ENCODE measurements at regions not wholly inside any gene's neighbourhood (a gene's known extent, or its start where the extent isn't known, plus 50 kb on each side); places are given as distances from the start of the nearest gene placed in this dataset.
"Not testable (repeated sequence)": the region's sequence is repeated elsewhere in the genome, so short reads cannot be mapped to it uniquely, and the experiment has no call there.

DNA sequence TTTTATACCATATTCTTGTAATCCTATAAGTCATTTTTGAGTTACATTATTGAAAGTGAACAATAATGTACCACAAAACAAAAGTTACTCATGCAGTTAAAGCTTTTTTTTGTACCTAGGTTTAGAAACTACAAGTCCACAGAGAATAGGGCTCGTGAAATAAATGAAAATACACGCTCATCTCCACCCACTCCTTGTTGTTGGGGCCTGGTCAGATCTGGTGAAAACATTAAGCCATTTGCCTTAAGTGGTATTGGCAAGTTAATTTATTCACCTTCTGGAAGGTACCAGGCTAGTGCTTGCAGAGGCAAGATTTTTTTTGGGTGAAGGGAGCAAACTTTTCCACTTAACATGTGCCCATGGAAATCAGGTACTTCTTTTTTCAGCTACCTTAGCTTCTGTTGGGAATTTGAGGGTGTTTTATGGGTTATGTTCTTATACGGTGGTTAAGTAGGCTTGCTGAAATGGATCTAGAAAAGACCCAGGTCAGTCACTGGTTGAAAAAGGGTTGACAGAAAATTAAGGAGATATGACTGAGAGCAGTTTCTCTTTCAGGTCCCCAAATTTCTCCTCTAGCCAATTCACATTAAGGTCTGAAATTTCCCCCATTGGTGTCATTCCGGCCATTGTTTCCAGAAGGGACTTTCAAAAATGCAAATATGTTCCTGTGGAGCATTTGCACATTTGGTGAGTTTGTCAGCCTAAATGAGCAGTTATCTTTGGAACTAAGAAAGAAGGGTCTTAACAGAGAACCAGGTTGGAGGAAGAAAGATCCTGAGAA lies 143.3 kb downstream of the KCNRG start:
- no peak for DNase-seq

DNA sequence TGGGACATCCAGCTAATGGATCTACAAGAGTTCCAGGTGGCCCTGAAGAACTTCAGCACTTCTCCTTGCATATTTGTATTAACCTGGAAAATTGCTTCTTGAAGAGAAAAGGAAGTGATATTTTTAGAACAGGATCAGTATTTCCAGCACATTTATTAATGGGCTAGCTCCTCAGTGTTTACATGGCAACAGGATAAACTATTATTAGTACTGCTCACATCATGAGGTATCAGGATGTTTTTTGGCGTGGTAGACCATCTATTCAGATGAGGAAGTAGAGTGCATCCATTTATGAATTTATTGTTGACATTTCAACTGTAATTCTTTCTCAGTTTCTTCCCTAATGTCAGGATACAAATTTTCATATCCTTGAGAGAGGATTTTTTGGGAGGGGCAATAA lies 144.4 kb downstream of the KCNRG start:
- no peak for DNase-seq

DNA sequence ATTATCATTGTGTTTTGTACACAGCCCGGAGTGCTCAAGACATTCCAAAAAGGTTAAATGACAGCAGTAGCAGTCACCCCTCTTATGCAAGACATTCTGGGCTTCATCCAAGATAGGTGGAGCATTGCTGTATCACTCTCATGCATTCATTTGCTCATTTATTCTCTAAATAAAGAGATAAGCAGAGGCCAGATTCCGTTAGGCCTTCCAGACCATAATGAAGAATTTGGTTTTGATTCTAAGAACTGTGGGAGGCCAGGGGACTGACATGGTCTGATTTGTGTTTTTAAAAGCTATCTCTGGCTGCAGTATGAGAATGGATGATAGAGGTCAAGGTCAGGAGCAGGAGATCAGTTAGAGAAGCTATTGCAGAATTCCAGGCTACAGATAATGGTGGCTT lies 145.8 kb downstream of the KCNRG start:
- DNase-seq, result no peak

DNA sequence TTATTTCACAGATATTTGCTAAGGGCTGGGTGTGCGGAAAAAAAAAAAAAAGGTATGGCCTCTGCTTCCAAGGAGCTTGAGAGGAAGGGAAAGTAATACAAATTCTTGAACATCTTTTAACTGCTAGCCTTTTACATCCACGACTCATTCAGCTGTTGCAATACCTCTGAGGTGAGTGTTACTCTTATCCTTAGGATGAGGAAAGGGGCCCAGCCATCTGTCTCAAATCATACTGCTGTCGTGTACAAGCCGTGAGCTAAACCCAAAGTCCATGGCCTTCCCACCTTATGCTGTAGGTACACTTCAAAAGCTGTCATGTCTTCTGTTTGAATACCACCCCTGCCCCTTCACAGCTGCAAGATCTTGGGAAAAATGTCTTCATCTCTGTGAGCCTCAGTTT lies 146.8 kb downstream of the KCNRG start:
- no peak for DNase-seq

DNA sequence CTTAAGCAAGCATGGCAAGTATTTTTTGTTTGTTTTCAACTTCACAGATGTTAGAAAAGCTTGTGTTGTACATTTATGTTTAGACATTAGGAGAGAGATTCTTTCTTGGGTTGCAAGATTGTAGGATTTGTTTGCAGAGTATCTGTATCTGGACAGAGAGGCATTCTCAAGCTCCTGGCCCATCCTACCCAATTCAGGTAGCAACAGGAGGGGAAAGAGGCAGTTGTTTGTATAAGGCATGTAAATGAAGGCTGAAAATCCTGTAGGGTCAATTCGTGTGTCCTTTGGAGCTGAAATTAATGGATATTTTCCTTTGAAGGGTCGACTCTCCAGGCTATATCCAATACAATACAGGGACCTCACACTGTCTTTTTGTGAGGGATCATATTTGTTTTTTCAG lies 147.3 kb downstream of the KCNRG start:
- DNase-seq, result no peak

DNA sequence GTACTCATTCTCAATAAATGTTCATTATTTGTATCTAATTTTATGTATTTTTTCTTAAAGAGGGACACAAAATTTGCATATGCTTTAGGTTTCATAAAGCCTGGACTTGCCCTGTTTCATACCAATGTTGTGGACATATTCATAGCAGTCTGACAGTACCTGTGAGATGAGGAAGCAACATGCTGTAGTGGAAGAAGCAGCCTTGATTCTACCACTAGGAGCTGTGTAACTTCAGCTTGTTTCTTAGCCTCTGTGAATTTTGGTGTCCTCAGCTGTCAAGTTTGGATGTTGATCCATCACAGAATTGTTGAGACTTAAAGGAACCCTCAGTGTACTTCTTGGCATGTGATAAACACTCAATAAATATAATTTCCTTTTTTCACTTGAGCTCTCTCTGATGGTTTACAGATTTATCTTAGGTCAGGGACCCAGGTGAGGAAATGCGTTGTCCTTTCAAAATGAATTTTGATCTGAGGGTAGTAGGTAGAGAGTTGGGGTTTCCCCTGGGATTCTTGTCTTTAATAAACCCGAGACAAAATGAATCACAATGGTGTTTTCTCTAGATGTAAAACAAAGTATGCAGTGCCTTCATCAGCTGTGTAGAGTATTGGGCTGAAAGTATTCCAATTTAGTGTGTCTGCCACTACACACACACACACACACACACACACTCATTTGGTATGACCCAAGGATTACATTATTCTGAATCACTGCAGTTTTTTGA lies 152.1 kb downstream of the KCNRG start:
- peak in 1 of 5 donors; percentile 6 for DNase-seq

DNA sequence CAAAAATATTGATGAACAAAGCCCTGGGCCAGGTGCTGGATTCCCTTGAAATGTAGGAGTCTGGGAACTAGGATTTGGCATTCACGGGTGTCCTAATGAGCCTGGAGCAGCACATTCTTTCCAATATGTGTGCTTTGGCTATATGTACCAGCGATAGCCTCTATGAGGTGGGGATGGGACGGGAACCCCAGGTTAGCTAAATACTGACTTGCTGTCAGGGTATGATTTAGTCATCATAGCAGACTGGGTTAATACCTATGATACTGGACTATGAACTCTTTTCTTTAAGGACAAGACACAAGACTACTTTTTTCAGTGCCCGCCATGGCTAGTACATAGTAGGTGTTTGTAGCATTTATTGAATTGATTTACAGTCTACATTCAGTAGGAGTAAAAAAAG lies 152.7 kb downstream of the KCNRG start:
- no peak for DNase-seq

DNA sequence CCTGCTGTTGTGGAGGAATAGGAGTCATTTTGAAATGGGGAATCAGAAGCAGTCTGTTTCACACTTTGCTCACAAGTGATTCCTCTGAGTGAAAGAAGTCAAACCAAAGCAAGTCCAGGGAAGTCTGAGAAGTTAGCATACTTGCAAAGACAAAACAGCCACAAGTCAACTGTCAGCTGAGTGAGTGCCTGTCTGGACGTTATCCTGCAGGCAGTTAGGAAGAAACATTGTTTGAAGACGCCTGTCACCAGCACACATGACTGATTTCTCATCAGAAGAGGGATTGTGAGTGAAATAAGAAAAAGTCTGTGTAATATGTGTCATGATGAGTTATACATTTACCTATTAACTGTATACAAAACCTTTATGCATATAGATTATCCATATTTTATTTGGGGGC lies 153.5 kb downstream of the KCNRG start:
- DNase-seq, result no peak

DNA sequence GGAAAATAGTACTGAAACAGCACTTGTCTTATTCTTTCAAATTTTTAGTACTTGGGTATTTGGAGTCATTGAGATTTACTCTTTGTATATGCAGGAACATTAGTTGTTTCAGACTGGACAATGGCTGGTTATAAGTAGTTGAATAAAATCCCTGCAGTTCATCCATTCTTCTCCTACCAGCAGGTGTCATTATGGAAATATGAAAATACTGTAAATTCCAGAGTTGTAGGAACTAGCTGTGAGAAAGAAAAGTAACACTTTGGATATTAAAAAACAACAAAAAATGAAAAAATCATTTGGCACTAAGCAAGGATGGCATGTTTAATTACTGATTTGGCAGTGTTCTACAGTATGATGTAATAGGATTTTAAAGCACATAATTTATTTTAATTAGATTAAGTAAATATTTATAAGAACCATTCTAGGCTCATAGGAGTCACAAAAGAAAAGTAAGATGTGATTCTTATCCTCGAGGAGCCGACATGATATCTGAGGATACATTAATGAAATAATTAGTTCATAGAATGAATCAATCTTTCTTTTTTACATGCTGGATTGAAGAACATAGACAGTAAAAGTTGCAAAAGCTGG lies 155.3 kb downstream of the KCNRG start:
- no peak for DNase-seq

DNA sequence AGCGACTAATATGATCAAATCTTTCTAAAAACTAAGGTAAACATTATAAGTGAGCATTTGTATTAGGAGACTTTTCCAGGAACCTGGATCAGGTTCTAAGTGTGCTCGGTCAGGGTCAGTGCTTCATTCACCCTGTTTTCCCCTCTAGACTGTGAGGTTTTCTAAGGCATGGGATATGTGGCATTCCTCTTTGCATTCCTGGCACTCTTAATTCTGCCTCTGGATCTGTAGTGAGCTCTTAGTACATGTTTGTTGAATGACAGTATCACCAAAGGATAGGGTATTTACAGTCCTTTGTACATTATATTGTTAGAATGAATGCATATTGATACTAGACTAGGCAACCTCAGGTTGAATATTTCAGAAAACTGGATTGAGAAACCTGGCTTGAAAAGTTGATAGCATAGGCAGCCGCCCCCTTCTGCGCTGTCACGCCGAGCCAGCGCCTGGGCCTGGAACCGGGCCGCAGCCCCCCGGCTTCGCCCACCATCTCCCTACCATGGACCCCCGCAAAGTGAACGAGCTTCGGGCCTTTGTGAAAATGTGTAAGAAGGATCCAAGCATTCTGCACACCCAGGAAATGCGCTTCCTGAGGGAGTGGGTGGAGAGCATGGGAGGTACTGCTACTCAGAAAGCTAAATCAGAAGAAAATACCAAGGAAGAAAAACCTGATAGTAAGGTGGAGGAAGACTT lies 156.5 kb downstream of the KCNRG start:
- DNase-seq, result no peak

DNA sequence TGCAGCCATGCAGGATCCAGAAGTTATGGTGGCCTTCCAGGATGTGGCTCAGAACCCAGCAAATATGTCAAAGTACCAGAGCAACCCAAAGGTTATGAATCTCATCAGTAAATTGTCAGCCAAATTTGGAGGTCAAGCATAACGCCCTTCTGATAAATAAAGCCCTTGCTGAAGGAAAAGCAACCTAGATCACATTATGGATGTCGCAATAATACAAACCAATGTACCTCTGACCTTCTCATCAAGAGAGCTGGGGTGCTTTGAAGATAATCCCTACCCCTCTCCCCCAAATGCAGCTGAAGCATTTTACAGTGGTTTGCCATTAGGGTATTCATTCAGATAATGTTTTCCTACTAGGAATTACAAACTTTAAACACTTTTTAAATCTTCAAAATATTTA lies 157.8 kb downstream of the KCNRG start:
- DNase-seq, result not testable (repeated sequence)

DNA sequence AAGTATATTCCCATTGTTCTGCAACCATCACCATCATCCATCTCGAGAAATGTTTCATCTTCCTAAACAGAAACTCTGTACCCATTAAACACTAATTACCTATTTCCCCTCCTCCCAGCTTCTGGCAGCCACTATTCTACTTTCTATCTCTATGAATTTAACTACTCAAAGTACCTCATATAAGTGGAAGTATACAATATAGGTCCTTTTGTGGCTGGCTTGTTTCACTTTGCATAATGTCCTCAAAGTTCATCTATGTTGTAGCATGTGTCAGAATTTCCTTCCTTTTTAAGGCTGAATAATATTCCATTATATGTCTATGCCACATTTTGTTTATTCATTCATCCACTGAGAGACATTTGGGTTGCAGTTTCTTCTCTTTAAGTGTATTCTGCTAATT lies 159.4 kb downstream of the KCNRG start:
- DNase-seq, result no peak

DNA sequence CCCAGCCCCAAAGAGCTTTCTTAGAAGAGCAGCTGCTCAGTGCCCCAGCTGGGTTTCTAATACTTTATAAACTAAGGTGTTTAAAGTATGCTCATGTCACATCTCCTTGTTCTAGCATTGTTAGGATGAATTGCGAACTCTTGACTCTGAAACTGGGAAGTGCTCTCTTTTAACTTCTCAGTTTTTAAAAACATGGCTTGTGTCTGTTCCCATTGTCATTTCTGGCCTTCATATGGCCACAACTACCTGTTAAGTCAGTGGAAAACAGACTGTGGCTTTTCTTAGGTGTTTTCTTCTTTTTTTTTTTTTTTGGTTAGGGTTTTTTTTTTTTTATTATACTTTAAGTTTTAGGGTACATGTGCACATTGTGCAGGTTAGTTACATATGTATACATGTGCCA lies 164.7 kb downstream of the KCNRG start:
- no peak for DNase-seq

DNA sequence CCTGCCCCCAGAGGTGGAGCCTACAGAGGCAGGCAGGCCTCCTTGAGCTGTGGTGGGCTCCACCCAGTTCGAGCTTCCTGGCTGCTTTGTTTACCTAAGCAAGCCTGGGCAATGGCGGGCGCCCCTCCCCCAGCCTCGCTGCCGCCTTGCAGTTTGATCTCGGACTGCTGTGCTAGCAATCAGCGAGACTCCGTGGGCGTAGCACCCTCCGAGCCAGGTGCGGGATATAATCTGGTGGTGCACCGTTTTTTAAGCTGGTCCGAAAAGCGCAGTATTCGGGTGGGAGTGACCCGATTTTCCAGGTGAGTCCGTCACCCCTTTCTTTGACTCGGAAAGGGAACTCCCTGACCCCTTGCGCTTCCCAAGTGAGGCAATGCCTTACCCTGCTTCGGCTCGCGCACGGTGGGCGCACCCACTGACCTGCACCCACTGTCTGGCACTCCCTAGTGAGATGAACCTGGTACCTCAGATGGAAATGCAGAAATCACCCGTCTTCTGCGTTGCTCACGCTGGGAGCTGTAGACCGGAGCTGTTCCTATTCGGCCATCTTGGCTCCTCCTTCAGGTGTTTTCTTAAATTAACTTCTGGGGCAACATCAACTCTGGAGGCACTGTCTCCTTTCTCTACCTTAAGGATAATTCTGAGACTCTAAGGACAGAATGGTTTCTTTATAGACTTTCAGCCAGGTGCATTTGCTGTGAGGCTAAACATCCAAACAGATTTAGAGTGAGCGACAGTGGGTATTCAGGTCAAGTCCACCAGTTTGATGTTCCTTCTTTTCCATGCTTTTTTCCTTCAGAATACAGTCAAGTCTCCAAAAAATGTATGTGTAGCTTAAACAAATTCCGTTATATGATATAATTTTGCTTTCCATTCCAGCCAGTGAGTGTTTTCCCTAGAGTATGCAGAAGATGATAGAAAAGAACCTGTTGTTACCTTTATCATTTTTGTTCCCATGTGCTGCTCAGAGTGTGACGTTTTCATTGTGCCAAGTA lies 170.8 kb downstream of the KCNRG start:
- DNase-seq, result not testable (repeated sequence)

DNA sequence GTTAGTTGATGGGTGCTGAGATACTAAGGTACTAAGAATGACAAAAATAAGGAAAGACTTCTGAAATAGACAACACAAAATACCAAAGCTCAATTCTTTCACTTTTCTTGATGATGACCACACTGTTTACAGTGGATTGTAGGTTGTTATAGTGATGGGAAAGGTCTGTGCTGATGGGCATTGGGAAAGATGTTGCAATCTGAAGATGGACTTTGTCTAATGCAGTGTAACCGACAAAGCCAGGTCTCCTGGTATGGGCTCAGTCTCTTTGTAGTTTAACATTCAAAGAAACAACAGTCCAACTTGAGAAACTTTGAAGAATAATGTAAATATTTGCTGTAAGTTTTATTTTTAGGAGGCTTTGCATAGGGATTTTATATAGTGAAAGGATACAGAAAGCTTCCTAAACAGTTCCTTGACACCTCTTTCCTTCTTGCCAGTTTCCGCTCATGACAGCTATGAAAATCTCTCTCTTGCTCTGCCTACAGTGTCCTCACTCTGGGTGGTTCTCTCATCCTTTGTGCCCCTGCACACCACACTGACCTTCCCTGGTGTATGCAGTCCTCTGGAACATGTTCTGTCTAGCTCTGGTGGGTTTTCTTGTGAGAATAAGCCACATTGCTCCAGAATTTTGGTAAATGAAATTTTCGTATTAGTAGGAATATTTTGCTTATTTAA lies 172.2 kb downstream of the KCNRG start:
- DNase-seq, result no peak

DNA sequence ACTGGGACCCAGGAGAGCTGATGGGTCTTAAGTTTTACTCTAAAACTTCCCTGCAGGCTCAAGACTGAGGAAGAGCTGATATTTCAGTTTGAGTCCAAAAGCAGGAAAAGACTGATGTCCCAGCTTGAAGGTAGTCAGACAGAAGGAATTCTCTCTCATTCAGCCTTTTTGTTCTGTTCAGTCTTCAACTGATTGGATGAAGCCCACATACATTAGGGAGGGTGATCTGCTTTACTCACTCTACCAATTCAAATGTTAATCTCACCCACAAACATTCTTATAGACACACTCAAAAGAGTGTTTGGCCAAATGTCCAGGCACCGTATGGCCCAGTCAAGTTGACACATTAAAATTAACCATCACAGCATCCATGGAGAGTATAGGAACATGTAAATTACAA lies 173.5 kb downstream of the KCNRG start:
- no peak for DNase-seq

DNA sequence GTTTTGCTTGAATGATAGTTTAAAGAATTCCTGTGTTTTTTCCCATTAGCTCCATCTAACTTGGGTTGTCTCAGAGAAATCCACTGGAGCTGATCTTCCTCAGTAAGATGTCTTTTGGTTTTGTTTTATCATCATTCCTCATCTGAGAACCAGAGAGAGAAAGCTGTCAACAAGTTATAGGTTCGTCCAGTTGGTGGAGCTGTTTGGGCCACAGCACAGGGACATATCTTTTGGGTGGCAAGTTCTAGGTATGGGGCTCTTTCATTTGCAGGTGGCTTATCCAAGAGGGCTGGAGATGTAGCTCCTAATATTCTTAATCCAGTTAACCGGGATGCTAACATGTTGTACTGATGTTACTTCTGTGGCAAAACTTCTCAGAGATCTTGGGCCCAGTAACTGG lies 174.2 kb downstream of the KCNRG start:
- peak in 1 of 5 donors; percentile 6 for DNase-seq

DNA sequence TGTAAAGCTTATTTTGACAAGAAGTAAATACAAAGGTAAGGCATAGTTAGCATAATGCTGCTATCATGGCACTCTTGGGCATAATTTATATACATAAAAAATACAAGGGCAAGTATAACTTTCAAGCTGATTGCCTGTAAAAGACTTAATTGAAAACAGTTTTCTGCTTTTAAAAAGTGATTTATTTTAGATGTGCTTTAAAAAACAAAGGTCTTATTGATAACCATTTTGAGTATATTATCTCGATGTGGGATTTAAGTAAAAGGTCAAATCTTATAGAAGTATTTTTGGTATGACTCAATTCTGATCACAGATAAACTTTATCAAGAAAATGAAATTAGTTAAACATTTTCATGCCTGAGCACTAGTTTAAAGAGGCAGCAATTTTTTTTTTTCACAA lies 175.8 kb downstream of the KCNRG start:
- DNase-seq, result no peak

DNA sequence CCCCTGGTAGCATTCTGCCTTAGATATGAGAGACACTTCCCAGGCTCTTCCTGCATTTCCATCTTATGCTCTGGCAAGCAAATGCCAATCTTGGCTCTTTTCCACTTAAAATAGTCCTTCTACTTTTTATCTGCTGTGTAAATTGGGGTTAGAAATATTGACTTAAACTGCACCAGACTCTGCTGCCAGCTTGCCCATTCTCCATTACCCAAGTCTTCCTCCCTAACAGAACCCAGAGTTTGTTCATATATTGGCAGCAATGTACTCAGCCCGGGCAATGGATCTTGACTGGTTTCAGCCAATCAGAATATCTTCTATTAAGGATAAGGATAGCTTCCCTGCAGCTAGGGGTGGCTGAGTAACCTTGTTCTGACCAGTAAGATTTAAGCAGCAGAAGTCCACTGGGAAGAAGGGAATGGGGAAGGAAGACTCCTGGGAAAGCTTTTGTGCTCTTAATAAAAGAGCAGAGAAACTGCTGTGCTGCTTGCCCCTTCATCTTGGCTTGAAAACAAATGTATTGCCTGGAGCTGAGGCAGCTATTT lies 177.1 kb downstream of the KCNRG start:
- no peak for DNase-seq

DNA sequence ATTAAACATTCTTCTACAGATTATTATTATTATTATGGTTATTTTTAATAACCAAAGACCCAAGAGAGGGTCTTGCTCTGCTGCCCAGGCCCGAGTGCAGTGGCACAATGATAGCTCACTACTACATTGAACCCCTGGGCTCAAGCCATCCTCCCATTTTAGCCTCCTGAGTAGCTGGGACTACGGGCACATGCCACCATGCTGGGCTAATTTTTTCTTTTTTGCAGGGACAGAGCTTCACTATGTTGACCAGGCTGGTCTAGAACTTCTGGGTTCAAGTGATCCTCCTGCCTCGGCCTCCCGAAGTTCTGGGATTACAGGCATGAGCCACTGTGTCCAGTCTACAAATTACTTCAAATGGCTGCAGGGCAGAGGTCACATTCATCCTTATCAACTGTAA lies 179.8 kb downstream of the KCNRG start:
- no peak for DNase-seq

DNA sequence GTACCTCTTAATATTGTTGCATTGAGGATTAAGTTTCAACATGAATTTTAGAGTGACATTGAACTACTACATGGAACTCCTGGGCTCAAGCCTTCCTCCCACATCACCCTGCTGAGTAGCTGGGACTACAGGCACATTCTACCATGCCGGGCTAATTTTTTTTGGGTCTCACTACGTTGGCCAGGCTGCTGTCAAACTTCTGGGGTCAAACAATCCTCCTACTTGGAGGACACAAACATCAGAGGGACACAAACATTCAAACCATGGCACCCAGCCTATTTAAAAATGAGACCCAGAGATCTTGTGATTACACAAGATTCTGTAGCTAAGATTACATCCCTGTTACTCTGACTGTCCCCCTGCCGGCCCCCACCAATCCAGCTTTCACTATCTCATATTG lies 180.9 kb downstream of the KCNRG start:
- no peak for DNase-seq
